ENCODE measurements at regions not wholly inside any gene's neighbourhood (a gene's known extent, or its start where the extent isn't known, plus 50 kb on each side); places are given as distances from the start of the nearest gene placed in this dataset.

- Histone ChIP-seq H3K27me3 (ENCODE audit: control insufficient read depth in 4 of 4, insufficient read depth in 4 of 4, low read length in 3 of 4) (no peaks in the 10 kb centered on the region), H3K9ac (ENCODE audit: low read depth in 1 of 2, low read length in 2 of 2) (no peak overlapping the region), H3K4me3 (ENCODE audit: low read depth in 1 of 3, low read length in 3 of 3) (no peak overlapping the region), H3K4me1 (ENCODE audit: control insufficient read depth in 4 of 4, insufficient read depth in 4 of 4, low read length in 3 of 4) (no peaks in the 10 kb centered on the region), H3K36me3 (ENCODE audit: control insufficient read depth in 4 of 4, insufficient read depth in 3 of 4, low read depth in 1 of 4, low read length in 3 of 4) (no peaks in the 10 kb centered on the region), H3K27ac (ENCODE audit: low read depth in 1 of 2, low read length in 2 of 2) (no peak overlapping the region), H3K9me3 (ENCODE audit: control insufficient read depth in 4 of 4, low read length in 3 of 4) (no peaks in the 10 kb centered on the region)
- DNase-seq (ENCODE audit: low spot score) = no peak
- WGBS = 94% methylated on average over 3 of the region's 3 CpGs
- TF ChIP-seq RXRA (IDR thresholded peaks at IDR 0.05) (no peak), EGR1 (IDR thresholded peaks at IDR 0.05; ENCODE audit: low read depth in 2 of 2) (no peak), NR2F2 (IDR thresholded peaks at IDR 0.05) (no peak), FOXA2 (IDR thresholded peaks at IDR 0.05) (no peak), ATF3 (IDR thresholded peaks at IDR 0.05) (no peak), MAX (IDR thresholded peaks at IDR 0.05) (no peak), RAD21 (IDR thresholded peaks at IDR 0.05) (no peak), ZBTB33 (IDR thresholded peaks at IDR 0.05) (no peak)
Measured at GRCh38 chr17:27989046-27989445, 53.4 kb upstream of the NLK start.

- DNase-seq (ENCODE audit: low spot score) = no peak
- TF ChIP-seq SP1 (IDR thresholded peaks at IDR 0.05) = no peak
- no peak for TF ChIP-seq FOXA2 (IDR thresholded peaks at IDR 0.05)
- TF ChIP-seq EGR1 (IDR thresholded peaks at IDR 0.05; ENCODE audit: low read depth in 2 of 2) = no peak
- TF ChIP-seq CTCF (IDR thresholded peaks at IDR 0.05; ENCODE audit: low read depth, low read length, missing input control) = no peak
- TF ChIP-seq MAX (IDR thresholded peaks at IDR 0.05) = no peak
- TF ChIP-seq YY1 (IDR thresholded peaks at IDR 0.05) = no peak
- TF ChIP-seq GABPA (IDR thresholded peaks at IDR 0.05 in 1 of 2, conservative IDR thresholded peaks at IDR 0.05 in 1 of 2) = no peak
- no peak for TF ChIP-seq RAD21 (IDR thresholded peaks at IDR 0.05)
- TF ChIP-seq RXRA (IDR thresholded peaks at IDR 0.05) = no peak
- no peak for TF ChIP-seq REST (IDR thresholded peaks at IDR 0.05)
- TF ChIP-seq TAF1 (conservative IDR thresholded peaks at IDR 0.05) = no peak
- no peak for TF ChIP-seq ATF3 (IDR thresholded peaks at IDR 0.05)
- H3K9me3 ChIP-seq (ENCODE audit: control insufficient read depth in 4 of 4, low read length in 3 of 4) = no peaks in the 10 kb centered on the region
- H3K36me3 ChIP-seq (ENCODE audit: control insufficient read depth in 4 of 4, insufficient read depth in 3 of 4, low read depth in 1 of 4, low read length in 3 of 4) = no peaks in the 10 kb centered on the region
- H3K4me1 ChIP-seq (ENCODE audit: control insufficient read depth in 4 of 4, insufficient read depth in 4 of 4, low read length in 3 of 4) = no peaks in the 10 kb centered on the region
- no peak overlapping the region for H3K9ac ChIP-seq (ENCODE audit: low read depth in 1 of 2, low read length in 2 of 2)
- H3K27ac ChIP-seq (ENCODE audit: low read depth in 1 of 2, low read length in 2 of 2) = no peak overlapping the region
- 87% methylated on average over 2 of the region's 2 CpGs for WGBS
- no peaks in the 10 kb centered on the region for H3K27me3 ChIP-seq (ENCODE audit: control insufficient read depth in 4 of 4, insufficient read depth in 4 of 4, low read length in 3 of 4)
- no peak overlapping the region for H3K4me3 ChIP-seq (ENCODE audit: low read depth in 1 of 3, low read length in 3 of 3)
Measured at GRCh38 chr17:27990100-27990499, 52.4 kb upstream of the NLK start.
